ENCODE measurements at regions not wholly inside any gene's neighbourhood (a gene's known extent, or its start where the extent isn't known, plus 50 kb on each side); places are given as distances from the start of the nearest gene placed in this dataset.

DNA sequence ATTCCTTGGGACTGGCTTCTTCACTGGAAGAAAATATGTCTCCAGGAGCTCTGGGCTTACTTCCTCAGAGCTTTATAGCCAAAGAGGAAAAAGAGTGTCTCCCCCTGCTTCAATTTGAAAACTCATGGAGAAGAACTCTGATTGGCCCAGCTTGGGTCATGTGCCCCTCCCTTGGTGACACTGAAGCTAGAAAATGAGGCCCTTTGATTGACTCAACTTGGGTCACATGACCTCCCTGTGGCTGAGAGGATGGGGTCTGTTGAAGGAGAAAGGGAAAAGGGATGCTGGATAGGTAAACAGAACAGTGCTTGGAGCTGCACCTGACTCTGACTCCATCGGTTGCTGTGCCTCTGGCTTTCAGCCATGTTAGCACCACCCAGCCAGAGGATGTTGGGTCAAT lies 70.6 kb upstream of the KSR1 start:
- TF ChIP-seq, protein P1, sequence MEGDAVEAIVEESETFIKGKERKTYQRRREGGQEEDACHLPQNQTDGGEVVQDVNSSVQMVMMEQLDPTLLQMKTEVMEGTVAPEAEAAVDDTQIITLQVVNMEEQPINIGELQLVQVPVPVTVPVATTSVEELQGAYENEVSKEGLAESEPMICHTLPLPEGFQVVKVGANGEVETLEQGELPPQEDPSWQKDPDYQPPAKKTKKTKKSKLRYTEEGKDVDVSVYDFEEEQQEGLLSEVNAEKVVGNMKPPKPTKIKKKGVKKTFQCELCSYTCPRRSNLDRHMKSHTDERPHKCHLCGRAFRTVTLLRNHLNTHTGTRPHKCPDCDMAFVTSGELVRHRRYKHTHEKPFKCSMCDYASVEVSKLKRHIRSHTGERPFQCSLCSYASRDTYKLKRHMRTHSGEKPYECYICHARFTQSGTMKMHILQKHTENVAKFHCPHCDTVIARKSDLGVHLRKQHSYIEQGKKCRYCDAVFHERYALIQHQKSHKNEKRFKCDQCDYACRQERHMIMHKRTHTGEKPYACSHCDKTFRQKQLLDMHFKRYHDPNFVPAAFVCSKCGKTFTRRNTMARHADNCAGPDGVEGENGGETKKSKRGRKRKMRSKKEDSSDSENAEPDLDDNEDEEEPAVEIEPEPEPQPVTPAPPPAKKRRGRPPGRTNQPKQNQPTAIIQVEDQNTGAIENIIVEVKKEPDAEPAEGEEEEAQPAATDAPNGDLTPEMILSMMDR (IDR thresholded peaks at IDR 0.05; ENCODE audit: insufficient read depth, low read depth, low read length) = no peak
- TF ChIP-seq EZH2 (IDR thresholded peaks at IDR 0.05; ENCODE audit: insufficient read depth, low read length) = no peak
